ENCODE measurements at regions not wholly inside any gene's neighbourhood (a gene's known extent, or its start where the extent isn't known, plus 50 kb on each side); places are given as distances from the start of the nearest gene placed in this dataset.

- Mint-ChIP-seq H3K27ac (no peak overlapping the region), H3K36me3 (ENCODE audit: low read depth) (no peaks in the 10 kb centered on the region), H3K4me3 (no peak overlapping the region), H3K27me3 (ENCODE audit: low read depth) (no peaks in the 10 kb centered on the region), H3K4me1 (ENCODE audit: low read depth) (no peaks in the 10 kb centered on the region), H3K9me3 (ENCODE audit: insufficient read depth) (no peaks in the 10 kb centered on the region)
- ATAC-seq (no peak), DNase-seq (no peak)
- POLR2A ChIA-PET, result no interaction called here
- CTCF ChIA-PET, result no interaction called here
Observed at GRCh38 chr4:14125375-14126129, 498.0 kb upstream of the BOD1L1 start.

- Mint-ChIP-seq H3K4me3 (no peak overlapping the region), H3K4me1 (ENCODE audit: low read depth) (no peaks in the 10 kb centered on the region), H3K9me3 (ENCODE audit: insufficient read depth) (no peaks in the 10 kb centered on the region), H3K36me3 (ENCODE audit: low read depth) (no peaks in the 10 kb centered on the region), H3K27me3 (ENCODE audit: low read depth) (no peaks in the 10 kb centered on the region), H3K27ac (no peak overlapping the region)
- ATAC-seq (no peak), DNase-seq (no peak)
- POLR2A ChIA-PET, result no interaction called here
- CTCF ChIA-PET, result no interaction called here
Observed at GRCh38 chr4:14130551-14130950, 503.0 kb upstream of the BOD1L1 start.

- H3K4me1 Mint-ChIP-seq (ENCODE audit: low read depth), result no peaks in the 10 kb centered on the region
- H3K9me3 Mint-ChIP-seq (ENCODE audit: insufficient read depth), result no peaks in the 10 kb centered on the region
- DNase-seq, result no peak
- POLR2A ChIA-PET, result no interaction called here
- no peaks in the 10 kb centered on the region for H3K36me3 Mint-ChIP-seq (ENCODE audit: low read depth)
- no peak for ATAC-seq
- no peak overlapping the region for H3K4me3 Mint-ChIP-seq
- no peaks in the 10 kb centered on the region for H3K27me3 Mint-ChIP-seq (ENCODE audit: low read depth)
- CTCF ChIA-PET, result no interaction called here
- H3K27ac Mint-ChIP-seq, result no peak overlapping the region
Observed at GRCh38 chr4:14131335-14131734, 503.8 kb upstream of the BOD1L1 start.

GRCh38 chr4:14132301-14132700, 504.8 kb upstream of the BOD1L1 start:
- H3K9me3 Mint-ChIP-seq (ENCODE audit: insufficient read depth), result no peaks in the 10 kb centered on the region
- H3K36me3 Mint-ChIP-seq (ENCODE audit: low read depth), result no peaks in the 10 kb centered on the region
- CTCF ChIA-PET, result no interaction called here
- no peak overlapping the region for H3K27ac Mint-ChIP-seq
- POLR2A ChIA-PET, result no interaction called here
- DNase-seq (no peak), ATAC-seq (no peak)
- no peaks in the 10 kb centered on the region for H3K27me3 Mint-ChIP-seq (ENCODE audit: low read depth)
- H3K4me3 Mint-ChIP-seq, result no peak overlapping the region
- no peaks in the 10 kb centered on the region for H3K4me1 Mint-ChIP-seq (ENCODE audit: low read depth)

- DNase-seq (no peak), ATAC-seq (no peak)
- CTCF ChIA-PET, result no interaction called here
- Mint-ChIP-seq H3K4me1 (ENCODE audit: low read depth) (no peaks in the 10 kb centered on the region), H3K9me3 (ENCODE audit: insufficient read depth) (no peaks in the 10 kb centered on the region), H3K27ac (no peak overlapping the region), H3K36me3 (ENCODE audit: low read depth) (no peaks in the 10 kb centered on the region), H3K27me3 (ENCODE audit: low read depth) (no peaks in the 10 kb centered on the region), H3K4me3 (no peak overlapping the region)
- POLR2A ChIA-PET, result no interaction called here
Observed at GRCh38 chr4:14138106-14138505, 510.6 kb upstream of the BOD1L1 start.

- Mint-ChIP-seq H3K36me3 (ENCODE audit: low read depth) (no peaks in the 10 kb centered on the region), H3K27ac (no peak overlapping the region), H3K4me1 (ENCODE audit: low read depth) (no peaks in the 10 kb centered on the region), H3K4me3 (no peak overlapping the region), H3K9me3 (ENCODE audit: insufficient read depth) (no peaks in the 10 kb centered on the region), H3K27me3 (ENCODE audit: low read depth) (peaks cover under 1% of the 10 kb centered on the region)
- no peak for ATAC-seq
- no peak for DNase-seq
- ChIA-PET POLR2A (no interaction called here), CTCF (no interaction called here)
Observed at GRCh38 chr4:14143892-14144291, 516.4 kb upstream of the BOD1L1 start.

- Mint-ChIP-seq H3K36me3 (ENCODE audit: low read depth) (no peaks in the 10 kb centered on the region), H3K4me1 (ENCODE audit: low read depth) (no peaks in the 10 kb centered on the region), H3K9me3 (ENCODE audit: insufficient read depth) (no peaks in the 10 kb centered on the region), H3K27me3 (ENCODE audit: low read depth) (peaks cover 3% of the 10 kb centered on the region), H3K4me3 (no peak overlapping the region), H3K27ac (no peak overlapping the region)
- no peak for DNase-seq
- CTCF ChIA-PET, result no interaction called here
- POLR2A ChIA-PET, result no interaction called here
- no peak for ATAC-seq
Observed at GRCh38 chr4:14149176-14150053, 521.9 kb upstream of the BOD1L1 start.

GRCh38 chr4:14151101-14151500, 523.6 kb upstream of the BOD1L1 start:
- ATAC-seq, result no peak
- no peak for DNase-seq
- Mint-ChIP-seq H3K4me3 (no peak overlapping the region), H3K9me3 (ENCODE audit: insufficient read depth) (no peaks in the 10 kb centered on the region), H3K27ac (no peak overlapping the region), H3K27me3 (ENCODE audit: low read depth) (peaks cover 7% of the 10 kb centered on the region), H3K36me3 (ENCODE audit: low read depth) (no peaks in the 10 kb centered on the region), H3K4me1 (ENCODE audit: low read depth) (no peaks in the 10 kb centered on the region)
- CTCF ChIA-PET, result no interaction called here
- POLR2A ChIA-PET, result no interaction called here

GRCh38 chr4:14152834-14153519, 525.5 kb upstream of the BOD1L1 start:
- Mint-ChIP-seq H3K36me3 (ENCODE audit: low read depth) (no peaks in the 10 kb centered on the region), H3K27me3 (ENCODE audit: low read depth) (peaks cover 7% of the 10 kb centered on the region), H3K4me3 (no peak overlapping the region), H3K9me3 (ENCODE audit: insufficient read depth) (no peaks in the 10 kb centered on the region), H3K27ac (no peak overlapping the region), H3K4me1 (ENCODE audit: low read depth) (no peaks in the 10 kb centered on the region)
- DNase-seq, result no peak
- ChIA-PET POLR2A (no interaction called here), CTCF (no interaction called here)
- ATAC-seq, result no peak

GRCh38 chr4:14155803-14156202, 528.3 kb upstream of the BOD1L1 start:
- no peak overlapping the region for H3K27ac Mint-ChIP-seq
- DNase-seq (no peak), ATAC-seq (no peak)
- H3K36me3 Mint-ChIP-seq (ENCODE audit: low read depth), result no peaks in the 10 kb centered on the region
- POLR2A ChIA-PET, result no interaction called here
- H3K4me1 Mint-ChIP-seq (ENCODE audit: low read depth), result no peaks in the 10 kb centered on the region
- CTCF ChIA-PET, result no interaction called here
- H3K4me3 Mint-ChIP-seq, result no peak overlapping the region
- H3K27me3 Mint-ChIP-seq (ENCODE audit: low read depth), result peaks cover 8% of the 10 kb centered on the region
- H3K9me3 Mint-ChIP-seq (ENCODE audit: insufficient read depth), result no peaks in the 10 kb centered on the region

GRCh38 chr4:14157262-14157661, 529.7 kb upstream of the BOD1L1 start:
- Mint-ChIP-seq H3K27me3 (ENCODE audit: low read depth) (peaks cover 12% of the 10 kb centered on the region), H3K4me1 (ENCODE audit: low read depth) (no peaks in the 10 kb centered on the region), H3K9me3 (ENCODE audit: insufficient read depth) (no peaks in the 10 kb centered on the region), H3K4me3 (no peak overlapping the region), H3K36me3 (ENCODE audit: low read depth) (no peaks in the 10 kb centered on the region), H3K27ac (no peak overlapping the region)
- no peak for ATAC-seq
- ChIA-PET POLR2A (no interaction called here), CTCF (no interaction called here)
- no peak for DNase-seq

- no peak overlapping the region for H3K27ac Mint-ChIP-seq
- POLR2A ChIA-PET, result no interaction called here
- DNase-seq (no peak), ATAC-seq (no peak)
- CTCF ChIA-PET, result no interaction called here
- peaks cover 4% of the 10 kb centered on the region for H3K4me1 Mint-ChIP-seq (ENCODE audit: low read depth)
- H3K27me3 Mint-ChIP-seq (ENCODE audit: low read depth), result peaks cover 3% of the 10 kb centered on the region
- no peaks in the 10 kb centered on the region for H3K36me3 Mint-ChIP-seq (ENCODE audit: low read depth)
- H3K4me3 Mint-ChIP-seq, result no peak overlapping the region
- H3K9me3 Mint-ChIP-seq (ENCODE audit: insufficient read depth), result no peaks in the 10 kb centered on the region
Observed at GRCh38 chr4:14165222-14165920, 537.8 kb upstream of the BOD1L1 start.
